ENCODE measurements at regions not wholly inside any gene's neighbourhood (a gene's known extent, or its start where the extent isn't known, plus 50 kb on each side); places are given as distances from the start of the nearest gene placed in this dataset.

DNA sequence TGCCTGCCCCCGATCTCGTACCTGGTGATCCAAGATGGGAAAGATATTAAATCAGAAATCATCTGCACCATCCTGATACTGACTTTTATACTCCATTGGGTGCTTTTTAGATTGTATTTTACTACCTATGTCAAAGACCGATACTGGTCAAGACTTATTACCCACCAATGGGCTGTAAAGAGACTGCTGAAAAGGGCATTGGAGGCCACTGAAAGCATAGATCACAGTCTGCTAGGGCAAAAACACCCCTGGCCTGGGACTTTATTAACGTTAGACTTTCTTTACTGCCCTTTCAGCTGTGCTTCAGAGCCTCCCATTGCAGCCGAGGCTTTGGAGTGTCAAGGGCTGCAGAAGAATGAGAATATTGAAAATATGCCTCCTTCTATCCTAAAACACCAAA is 472.8 kb upstream of the DDX18 start:
- Histone ChIP-seq H3K9me2 (ENCODE audit: low read depth, low read length) (no peaks in the 10 kb centered on the region), H3K9ac (ENCODE audit: low read length) (no peak overlapping the region), H3K36me3 (ENCODE audit: insufficient read depth, low read length) (no peaks in the 10 kb centered on the region), H3K27ac (ENCODE audit: low read depth, low read length, poor library complexity, severe bottlenecking) (no peak overlapping the region), H3K79me2 (ENCODE audit: insufficient read depth, low read length) (no peaks in the 10 kb centered on the region), H3K4me2 (ENCODE audit: low read length) (no peak overlapping the region), H2AFZ (ENCODE audit: low read length) (no peak overlapping the region), H3K9me3 (ENCODE audit: low read length) (no peaks in the 10 kb centered on the region), H4K20me1 (ENCODE audit: insufficient read depth, low read length) (no peaks in the 10 kb centered on the region), H3F3A (ENCODE audit: insufficient read depth, low read length) (no peaks in the 10 kb centered on the region), H3K4me3 (ENCODE audit: low read depth, low read length, poor library complexity, severe bottlenecking) (no peak overlapping the region), H3K4me1 (ENCODE audit: insufficient read depth, low read length, severe bottlenecking) (no peaks in the 10 kb centered on the region), H3K27me3 (ENCODE audit: insufficient read depth, low read length) (no peaks in the 10 kb centered on the region)
- TF ChIP-seq EZH2 (IDR thresholded peaks at IDR 0.05; ENCODE audit: borderline replicate concordance, low read length): no peak
- TF ChIP-seq, protein P1, sequence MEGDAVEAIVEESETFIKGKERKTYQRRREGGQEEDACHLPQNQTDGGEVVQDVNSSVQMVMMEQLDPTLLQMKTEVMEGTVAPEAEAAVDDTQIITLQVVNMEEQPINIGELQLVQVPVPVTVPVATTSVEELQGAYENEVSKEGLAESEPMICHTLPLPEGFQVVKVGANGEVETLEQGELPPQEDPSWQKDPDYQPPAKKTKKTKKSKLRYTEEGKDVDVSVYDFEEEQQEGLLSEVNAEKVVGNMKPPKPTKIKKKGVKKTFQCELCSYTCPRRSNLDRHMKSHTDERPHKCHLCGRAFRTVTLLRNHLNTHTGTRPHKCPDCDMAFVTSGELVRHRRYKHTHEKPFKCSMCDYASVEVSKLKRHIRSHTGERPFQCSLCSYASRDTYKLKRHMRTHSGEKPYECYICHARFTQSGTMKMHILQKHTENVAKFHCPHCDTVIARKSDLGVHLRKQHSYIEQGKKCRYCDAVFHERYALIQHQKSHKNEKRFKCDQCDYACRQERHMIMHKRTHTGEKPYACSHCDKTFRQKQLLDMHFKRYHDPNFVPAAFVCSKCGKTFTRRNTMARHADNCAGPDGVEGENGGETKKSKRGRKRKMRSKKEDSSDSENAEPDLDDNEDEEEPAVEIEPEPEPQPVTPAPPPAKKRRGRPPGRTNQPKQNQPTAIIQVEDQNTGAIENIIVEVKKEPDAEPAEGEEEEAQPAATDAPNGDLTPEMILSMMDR (IDR thresholded peaks at IDR 0.05; ENCODE audit: low read length): no peak

DNA sequence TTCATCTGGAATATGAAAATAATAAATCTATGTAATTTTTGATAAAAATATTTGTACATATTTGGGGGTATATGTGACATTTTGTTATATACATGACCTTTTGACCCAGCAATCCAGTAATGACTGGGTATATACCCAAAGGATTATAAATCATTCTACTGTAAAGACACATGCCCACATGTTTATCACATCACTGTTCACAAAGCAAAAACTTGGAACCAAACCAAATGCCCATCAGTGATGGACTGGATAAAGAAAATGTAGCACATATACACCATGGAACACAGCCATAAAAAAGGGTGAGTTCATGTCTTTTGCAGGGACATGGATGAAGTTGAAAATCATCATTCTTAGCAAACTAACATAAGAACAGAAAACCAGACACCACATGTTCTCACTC is 472.1 kb upstream of the DDX18 start:
- no peaks in the 10 kb centered on the region for H3K79me2 ChIP-seq (ENCODE audit: insufficient read depth, low read length)

DNA sequence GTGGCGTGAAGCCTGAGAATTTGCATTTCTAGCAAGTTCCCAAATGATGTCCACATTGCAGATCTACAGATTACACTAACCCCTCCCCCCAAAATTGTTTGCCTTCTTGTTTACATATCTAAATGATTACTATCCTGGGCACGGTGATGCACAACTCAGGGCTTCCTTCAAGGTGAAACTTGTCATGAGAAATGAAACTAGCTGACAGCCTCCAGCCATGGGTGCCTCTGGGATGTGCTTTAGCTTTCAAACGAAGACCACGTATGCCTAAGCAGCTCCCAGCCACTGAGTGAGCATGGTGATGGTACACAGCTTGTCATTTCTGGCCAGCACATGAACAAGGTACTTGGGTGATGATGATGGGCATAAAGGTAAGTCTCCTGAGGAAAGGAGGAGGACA is 464.8 kb upstream of the DDX18 start:
- Histone ChIP-seq H3K9me2 (ENCODE audit: low read depth, low read length) (no peaks in the 10 kb centered on the region), H3K4me2 (ENCODE audit: low read length) (no peak overlapping the region), H3F3A (ENCODE audit: insufficient read depth, low read length) (no peaks in the 10 kb centered on the region), H3K4me3 (ENCODE audit: low read depth, low read length, poor library complexity, severe bottlenecking) (no peak overlapping the region), H2AFZ (ENCODE audit: low read length) (no peak overlapping the region), H3K9me3 (ENCODE audit: low read length) (no peaks in the 10 kb centered on the region), H3K79me2 (ENCODE audit: insufficient read depth, low read length) (no peaks in the 10 kb centered on the region), H3K27me3 (ENCODE audit: insufficient read depth, low read length) (no peaks in the 10 kb centered on the region), H3K9ac (ENCODE audit: low read length) (no peak overlapping the region), H3K27ac (ENCODE audit: low read depth, low read length, poor library complexity, severe bottlenecking) (no peak overlapping the region), H3K4me1 (ENCODE audit: insufficient read depth, low read length, severe bottlenecking) (no peaks in the 10 kb centered on the region), H4K20me1 (ENCODE audit: insufficient read depth, low read length) (no peaks in the 10 kb centered on the region), H3K36me3 (ENCODE audit: insufficient read depth, low read length) (no peaks in the 10 kb centered on the region)
- TF ChIP-seq, protein P1 (IDR thresholded peaks at IDR 0.05; ENCODE audit: low read length): no peak
- no peak for TF ChIP-seq EZH2 (IDR thresholded peaks at IDR 0.05; ENCODE audit: borderline replicate concordance, low read length)

More for the DNA sequence above, 472.1 kb upstream of the DDX18 start:
- Histone ChIP-seq H3K9me2 (ENCODE audit: low read depth, low read length) (no peaks in the 10 kb centered on the region), H4K20me1 (ENCODE audit: insufficient read depth, low read length) (no peaks in the 10 kb centered on the region), H3K4me3 (ENCODE audit: low read depth, low read length, poor library complexity, severe bottlenecking) (no peak overlapping the region), H3K27me3 (ENCODE audit: insufficient read depth, low read length) (no peaks in the 10 kb centered on the region), H3K4me2 (ENCODE audit: low read length) (no peak overlapping the region), H3K9ac (ENCODE audit: low read length) (no peak overlapping the region), H3K27ac (ENCODE audit: low read depth, low read length, poor library complexity, severe bottlenecking) (no peak overlapping the region), H3K9me3 (ENCODE audit: low read length) (no peaks in the 10 kb centered on the region), H3K36me3 (ENCODE audit: insufficient read depth, low read length) (no peaks in the 10 kb centered on the region), H3F3A (ENCODE audit: insufficient read depth, low read length) (no peaks in the 10 kb centered on the region), H2AFZ (ENCODE audit: low read length) (no peak overlapping the region), H3K4me1 (ENCODE audit: insufficient read depth, low read length, severe bottlenecking) (no peaks in the 10 kb centered on the region)
- TF ChIP-seq, protein P1 (IDR thresholded peaks at IDR 0.05; ENCODE audit: low read length): no peak
- no peak for TF ChIP-seq EZH2 (IDR thresholded peaks at IDR 0.05; ENCODE audit: borderline replicate concordance, low read length)
